ENCODE measurements at regions not wholly inside any gene's neighbourhood (a gene's known extent, or its start where the extent isn't known, plus 50 kb on each side); places are given as distances from the start of the nearest gene placed in this dataset.

- Histone ChIP-seq H3K4me1 (ENCODE audit: control insufficient read depth, insufficient read depth, low read length) (no peaks in the 10 kb centered on the region), H2AFZ (ENCODE audit: control insufficient read depth, low read depth, low read length) (no peak overlapping the region), H3K79me2 (ENCODE audit: control insufficient read depth, insufficient read depth, low read length) (no peaks in the 10 kb centered on the region), H3K9ac (ENCODE audit: control insufficient read depth, insufficient read depth, low read length) (no peak overlapping the region), H3K4me2 (ENCODE audit: control insufficient read depth, insufficient read depth) (no peak overlapping the region), H3K36me3 (ENCODE audit: control insufficient read depth in 2 of 2, insufficient read depth in 2 of 2, low read length in 1 of 2) (no peaks in the 10 kb centered on the region), H4K20me1 (ENCODE audit: control insufficient read depth, insufficient read depth) (no peaks in the 10 kb centered on the region), H3K4me3 (no peak overlapping the region), H3K9me3 (replicated peaks; ENCODE audit: control insufficient read depth, insufficient read depth, low read length) (no peaks in the 10 kb centered on the region), H3K27me3 (replicated peaks in 1 of 2; ENCODE audit: control insufficient read depth in 2 of 2, insufficient read depth in 2 of 2, low read length in 1 of 2) (no peaks in the 10 kb centered on the region), H3K27ac (ENCODE audit: control insufficient read depth, insufficient read depth) (no peak overlapping the region)
- FAIRE-seq (no peak), DNase-seq (ENCODE audit: low read depth, low spot score) (no peak), ATAC-seq (no peak)
- in situ Hi-C loops (cut with MboI) (no loop called here), intact Hi-C loops (cut with micrococcal nuclease; ENCODE audit: unreplicated experiment) (no loop called here)
- ChIA-PET POLR2A (no interaction called here), CTCF (no interaction called here), SMC1A (ENCODE audit: uncharacterized antibody, unreplicated experiment) (interaction anchor here (1.0 kb wide), 1 partner anchor 10 kb away, joined by 3 read pairs; no protein-coding TSS in a partner anchor), RAD21 (ENCODE audit: unreplicated experiment) (no interaction called here)
- no peak for TF ChIP-seq PAX8 (IDR thresholded peaks at IDR 0.05)
- BruUV-seq (replicated peaks) = no TSS peak
Measured at GRCh38 chr6:90770778-90771177, 183.9 kb upstream of the MAP3K7 start.

GRCh38 chr6:90765895-90766294, 179.0 kb upstream of the MAP3K7 start:
- no peaks in the 10 kb centered on the region for H3K27me3 ChIP-seq (replicated peaks in 1 of 2; ENCODE audit: control insufficient read depth in 2 of 2, insufficient read depth in 2 of 2, low read length in 1 of 2)
- no peak for TF ChIP-seq EZH2 (IDR thresholded peaks at IDR 0.05; ENCODE audit: borderline replicate concordance, control insufficient read depth, low read depth, low read length)
- TF ChIP-seq ETV6 (conservative IDR thresholded peaks at IDR 0.05 in 1 of 2, IDR thresholded peaks at IDR 0.05 in 1 of 2; ENCODE audit: borderline replicate concordance in 1 of 2, low read depth in 1 of 2) = no peak
- DNase-seq (ENCODE audit: low read depth, low spot score) (no peak), FAIRE-seq (no peak), ATAC-seq (no peak)
- H3K9me3 ChIP-seq (replicated peaks; ENCODE audit: control insufficient read depth, insufficient read depth, low read length) = no peaks in the 10 kb centered on the region
- no peaks in the 10 kb centered on the region for H4K20me1 ChIP-seq (ENCODE audit: control insufficient read depth, insufficient read depth)
- no peak overlapping the region for H3K4me3 ChIP-seq
- H3K79me2 ChIP-seq (ENCODE audit: control insufficient read depth, insufficient read depth, low read length) = no peaks in the 10 kb centered on the region
- ChIA-PET CTCF (no interaction called here), POLR2A (no interaction called here), SMC1A (ENCODE audit: uncharacterized antibody, unreplicated experiment) (no interaction called here), RAD21 (ENCODE audit: unreplicated experiment) (no interaction called here)
- no peaks in the 10 kb centered on the region for H3K4me1 ChIP-seq (ENCODE audit: control insufficient read depth, insufficient read depth, low read length)
- in situ Hi-C loops (cut with MboI) = no loop called here
- H3K4me2 ChIP-seq (ENCODE audit: control insufficient read depth, insufficient read depth) = no peak overlapping the region
- H3K36me3 ChIP-seq (ENCODE audit: control insufficient read depth in 2 of 2, insufficient read depth in 2 of 2, low read length in 1 of 2) = no peaks in the 10 kb centered on the region
- no peak overlapping the region for H2AFZ ChIP-seq (ENCODE audit: control insufficient read depth, low read depth, low read length)
- intact Hi-C loops (cut with micrococcal nuclease; ENCODE audit: unreplicated experiment) = no loop called here
- no TSS peak for BruUV-seq (replicated peaks)
- H3K27ac ChIP-seq (ENCODE audit: control insufficient read depth, insufficient read depth) = no peak overlapping the region
- WGBS (ENCODE audit: insufficient coverage, insufficient replicate concordance, low lambda C conversion rate, missing lambda C conversion rate) = 10% methylated on average over 3 of the region's 3 CpGs
- H3K9ac ChIP-seq (ENCODE audit: control insufficient read depth, insufficient read depth, low read length) = no peak overlapping the region

All from GM12878 (cell line).